Testis (tissue), 2 donors: ENCODE measurements at regions not wholly inside any gene's neighbourhood (a gene's known extent, or its start where the extent isn't known, plus 50 kb on each side); places are given as distances from the start of the nearest gene placed in this dataset.

Experiments
- CTCF ChIP-seq, 3 experiments: fragments of 450-650 bp in 2 of 3; fragments of 200-600 bp in 1 of 3; sonication (generic) in 1 of 3; IDR thresholded peaks; one replicate each; pipeline ENCODE4 v1.5.1; 2016 to 2019; ENCODE audit warnings: antibody characterized with exemption in 3 of 3, mild to moderate bottlenecking in 2 of 3, moderate library complexity in 1 of 3
- POLR2A ChIP-seq: fragments of 450-650 bp; IDR thresholded peaks from one replicate; pipeline ENCODE4 v1.6.1; 2017; ENCODE audit warnings: antibody characterized with exemption, mild to moderate bottlenecking, moderate library complexity

- TF ChIP-seq POLR2A = no peak
- no peak for TF ChIP-seq CTCF (IDR thresholded peaks at IDR 0.05)
Measured at GRCh38 chr20:20793591-20793990, 81.1 kb upstream of the RALGAPA2 start.
